ENCODE measurements at regions not wholly inside any gene's neighbourhood (a gene's known extent, or its start where the extent isn't known, plus 50 kb on each side); places are given as distances from the start of the nearest gene placed in this dataset.

DNA sequence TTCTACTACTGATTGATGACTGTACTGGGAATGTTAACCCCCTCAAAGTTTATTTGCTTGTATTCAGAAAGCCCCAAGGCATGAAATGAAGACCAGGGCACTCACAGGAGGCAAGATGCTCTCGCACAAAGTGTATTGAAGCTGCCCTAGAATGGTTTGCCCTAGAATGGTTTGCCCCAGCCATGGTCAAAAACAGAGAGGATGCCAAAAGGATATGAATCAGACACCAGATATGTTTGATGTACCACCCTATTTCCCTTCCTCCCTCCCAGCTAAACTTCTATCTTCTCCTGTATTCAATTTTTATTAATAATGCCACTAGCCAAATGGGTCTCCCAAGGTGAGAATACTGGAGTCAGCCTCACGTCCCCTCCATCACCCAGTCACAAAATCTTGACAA is 101.3 kb downstream of the TMCO5A start:
- TF ChIP-seq, protein P1, sequence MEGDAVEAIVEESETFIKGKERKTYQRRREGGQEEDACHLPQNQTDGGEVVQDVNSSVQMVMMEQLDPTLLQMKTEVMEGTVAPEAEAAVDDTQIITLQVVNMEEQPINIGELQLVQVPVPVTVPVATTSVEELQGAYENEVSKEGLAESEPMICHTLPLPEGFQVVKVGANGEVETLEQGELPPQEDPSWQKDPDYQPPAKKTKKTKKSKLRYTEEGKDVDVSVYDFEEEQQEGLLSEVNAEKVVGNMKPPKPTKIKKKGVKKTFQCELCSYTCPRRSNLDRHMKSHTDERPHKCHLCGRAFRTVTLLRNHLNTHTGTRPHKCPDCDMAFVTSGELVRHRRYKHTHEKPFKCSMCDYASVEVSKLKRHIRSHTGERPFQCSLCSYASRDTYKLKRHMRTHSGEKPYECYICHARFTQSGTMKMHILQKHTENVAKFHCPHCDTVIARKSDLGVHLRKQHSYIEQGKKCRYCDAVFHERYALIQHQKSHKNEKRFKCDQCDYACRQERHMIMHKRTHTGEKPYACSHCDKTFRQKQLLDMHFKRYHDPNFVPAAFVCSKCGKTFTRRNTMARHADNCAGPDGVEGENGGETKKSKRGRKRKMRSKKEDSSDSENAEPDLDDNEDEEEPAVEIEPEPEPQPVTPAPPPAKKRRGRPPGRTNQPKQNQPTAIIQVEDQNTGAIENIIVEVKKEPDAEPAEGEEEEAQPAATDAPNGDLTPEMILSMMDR (IDR thresholded peaks at IDR 0.05; ENCODE audit: low read depth, low read length) = no peak
- DNase-seq (ENCODE audit: low read depth, low spot score) = no peak
- no peak overlapping the region for H3K4me3 ChIP-seq (ENCODE audit: low read depth, low read length)
- in situ Hi-C loops (cut with HindIII; ENCODE audit: low sequenced_read_pairs) = no loop called here

DNA sequence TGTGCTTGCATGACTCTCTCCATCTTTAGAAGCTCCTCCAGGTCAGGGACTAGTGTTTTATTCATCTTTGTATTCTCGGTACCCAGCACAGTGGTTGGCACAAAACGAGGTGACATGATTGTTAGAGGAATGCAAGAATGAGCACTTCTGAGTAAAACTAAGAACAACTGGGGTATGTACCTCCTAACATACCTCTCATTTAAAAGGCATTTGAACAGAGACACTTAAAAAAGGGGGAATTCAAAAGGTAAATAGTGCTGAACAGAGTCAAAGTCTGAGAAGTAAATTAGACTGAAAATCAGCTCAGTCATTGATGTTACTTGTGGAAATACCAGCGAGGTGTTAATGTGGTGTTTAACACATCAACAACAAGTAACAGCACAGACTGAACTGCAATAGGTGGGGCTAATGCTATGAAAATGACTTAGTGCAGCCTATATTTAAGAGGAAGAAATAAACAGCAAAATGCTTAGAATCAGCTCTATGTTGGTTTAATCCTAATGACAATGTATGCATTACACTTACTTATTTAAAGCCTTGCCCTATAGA is 102.4 kb downstream of the TMCO5A start:
- TF ChIP-seq, protein P1 (IDR thresholded peaks at IDR 0.05; ENCODE audit: low read depth, low read length) = no peak
- in situ Hi-C loops (cut with HindIII; ENCODE audit: low sequenced_read_pairs) = no loop called here
- no peak for DNase-seq (ENCODE audit: low read depth, low spot score)

DNA sequence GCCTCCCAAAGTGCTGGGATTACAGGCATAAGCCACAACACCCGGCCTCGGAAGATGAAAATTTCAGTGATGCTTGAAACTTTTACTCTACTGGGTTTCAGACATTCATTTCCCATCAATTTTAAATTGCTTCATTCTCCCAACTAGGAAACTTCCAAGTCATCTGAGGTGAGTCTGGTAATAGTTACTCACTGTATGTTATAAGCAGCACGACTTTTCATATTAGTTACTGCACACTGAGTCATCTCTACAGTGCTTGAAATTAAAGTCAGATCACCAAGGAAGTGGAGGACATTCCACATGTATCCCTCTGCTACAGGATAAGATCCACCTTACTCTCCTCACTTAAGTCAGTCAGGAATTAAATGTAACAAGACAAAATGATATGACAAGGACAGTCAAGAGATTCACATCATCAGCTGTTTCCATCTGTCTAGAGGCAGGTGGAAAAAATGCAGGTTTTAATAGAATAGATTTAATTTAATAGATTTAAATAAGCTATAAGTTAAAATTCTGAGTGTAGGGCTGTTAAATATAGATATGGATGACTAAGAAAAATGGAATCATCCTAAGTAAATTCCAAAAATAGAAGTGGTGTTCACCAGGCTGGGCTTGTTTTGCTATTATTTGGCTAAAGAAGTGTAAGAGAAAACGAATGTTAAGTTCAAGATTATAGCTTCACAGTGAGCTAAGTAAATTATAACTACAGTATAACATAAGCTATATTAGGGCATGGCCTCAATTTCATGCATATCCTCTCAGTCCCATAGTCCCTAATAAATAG is 104.4 kb downstream of the TMCO5A start:
- H3K4me3 ChIP-seq (ENCODE audit: low read depth, low read length) = no peak overlapping the region
- TF ChIP-seq, protein P1 (IDR thresholded peaks at IDR 0.05; ENCODE audit: low read depth, low read length) = no peak
- DNase-seq (ENCODE audit: low read depth, low spot score) = peak; percentile 83
- in situ Hi-C loops (cut with HindIII; ENCODE audit: low sequenced_read_pairs) = no loop called here

More for the DNA sequence above, 102.4 kb downstream of the TMCO5A start:
- no peak overlapping the region for H3K4me3 ChIP-seq (ENCODE audit: low read depth, low read length)

GRCh38 chr15:38040615-38041014 is 106.2 kb downstream of the TMCO5A start:
- DNase-seq (ENCODE audit: low read depth, low spot score) = no peak
- TF ChIP-seq, protein P1 (IDR thresholded peaks at IDR 0.05; ENCODE audit: low read depth, low read length) = no peak
- in situ Hi-C loops (cut with HindIII; ENCODE audit: low sequenced_read_pairs) = no loop called here
- no peak overlapping the region for H3K4me3 ChIP-seq (ENCODE audit: low read depth, low read length)

DNA sequence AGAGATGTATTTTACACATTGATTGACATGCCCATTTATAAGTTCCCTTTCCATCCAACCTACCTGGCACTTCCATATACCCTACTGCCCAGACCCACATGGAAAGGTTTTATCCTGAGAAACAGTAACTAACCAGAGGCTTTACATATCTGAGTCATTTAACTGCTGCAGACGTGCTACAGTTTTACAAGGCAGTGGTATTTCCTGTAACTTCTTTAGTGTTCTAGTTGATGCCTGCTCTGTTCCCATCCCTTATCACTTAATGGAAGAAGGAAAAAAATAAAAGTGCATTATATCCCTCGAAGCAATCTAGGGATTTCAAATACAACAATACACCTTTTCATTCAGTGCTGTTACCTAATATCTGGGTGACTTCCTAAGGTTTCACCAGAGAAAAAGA is 107.1 kb downstream of the TMCO5A start:
- DNase-seq (ENCODE audit: low read depth, low spot score) = peak; percentile 61
- H3K4me3 ChIP-seq (ENCODE audit: low read depth, low read length) = no peak overlapping the region
- in situ Hi-C loops (cut with HindIII; ENCODE audit: low sequenced_read_pairs) = no loop called here
- TF ChIP-seq, protein P1 (IDR thresholded peaks at IDR 0.05; ENCODE audit: low read depth, low read length) = no peak

- in situ Hi-C loops (cut with HindIII; ENCODE audit: low sequenced_read_pairs) = no loop called here
- TF ChIP-seq, protein P1 (IDR thresholded peaks at IDR 0.05; ENCODE audit: low read depth, low read length) = no peak
- no peak for DNase-seq (ENCODE audit: low read depth, low spot score)
- no peak overlapping the region for H3K4me3 ChIP-seq (ENCODE audit: low read depth, low read length)
These were observed 107.8 kb downstream of the TMCO5A start for GRCh38 chr15:38042211-38042610.

All from astrocyte of the spinal cord (primary cell).